ENCODE measurements at regions not wholly inside any gene's neighbourhood (a gene's known extent, or its start where the extent isn't known, plus 50 kb on each side); places are given as distances from the start of the nearest gene placed in this dataset.
A peak's percentile ranks its signal among the peaks of the same experiment; 100 is the strongest.

GRCh38 chr5:81856948-81857928 lies 106.3 kb upstream of the SSBP2 start:
- H3K4me3 ChIP-seq: no peak overlapping the region

GRCh38 chr5:81855591-81855990 lies 104.7 kb upstream of the SSBP2 start:
- H3K27ac ChIP-seq: peak overlapping the region in 6 of 21 experiments; percentile 14 to 66 (median 24)
- no peak overlapping the region for H3K4me3 ChIP-seq

More at GRCh38 chr5:81856948-81857928, 106.3 kb upstream of the SSBP2 start:
- peak overlapping the region in 6 of 21 experiments; percentile 7 to 67 (median 32) for H3K27ac ChIP-seq

- Histone ChIP-seq H3K27ac (peak overlapping the region in 3 of 21 experiments; percentile 14 to 42 (median 30)), H3K4me3 (no peak overlapping the region)
These were observed 104.0 kb upstream of the SSBP2 start for GRCh38 chr5:81854915-81855314.

- no peak overlapping the region for H3K27ac ChIP-seq
- no peak overlapping the region for H3K4me3 ChIP-seq
These were observed 103.6 kb upstream of the SSBP2 start for GRCh38 chr5:81854485-81854884.

- Histone ChIP-seq H3K4me3 (no peak overlapping the region), H3K27ac (peak overlapping the region in 13 of 21 experiments; percentile 35 to 100 (median 91))
These were observed 102.1 kb upstream of the SSBP2 start for GRCh38 chr5:81853030-81853357.

- peak overlapping the region in 20 of 21 experiments; percentile 66 to 100 (median 92) for H3K27ac ChIP-seq
- H3K4me3 ChIP-seq: peak overlapping the region; percentile 21 to 50 (median 41)
These were observed 101.6 kb upstream of the SSBP2 start for GRCh38 chr5:81852291-81853029.

- Histone ChIP-seq H3K27ac (peak overlapping the region; percentile 54 to 100 (median 92)), H3K4me3 (peak overlapping the region; percentile 21 to 50 (median 41))
These were observed 100.7 kb upstream of the SSBP2 start for GRCh38 chr5:81851481-81852178.

GRCh38 chr5:81850501-81851357 lies 99.8 kb upstream of the SSBP2 start:
- H3K4me3 ChIP-seq: peak overlapping the region in 2 of 7 experiments; percentile 33 to 50
- H3K27ac ChIP-seq: peak overlapping the region in 20 of 21 experiments; percentile 77 to 100 (median 92)

- H3K27ac ChIP-seq: peak overlapping the region in 9 of 21 experiments; percentile 9 to 100 (median 92)
- no peak overlapping the region for H3K4me3 ChIP-seq
These were observed 99.0 kb upstream of the SSBP2 start for GRCh38 chr5:81849770-81850367.

GRCh38 chr5:81848362-81848880 lies 97.5 kb upstream of the SSBP2 start:
- peak overlapping the region in 2 of 21 experiments; percentile 3 to 12 for H3K27ac ChIP-seq
- no peak overlapping the region for H3K4me3 ChIP-seq

- H3K27ac ChIP-seq: no peak overlapping the region
These were observed 95.4 kb upstream of the SSBP2 start for GRCh38 chr5:81846301-81846700.

GRCh38 chr5:81843845-81844244 lies 92.9 kb upstream of the SSBP2 start:
- H3K27ac ChIP-seq: no peak overlapping the region

More at GRCh38 chr5:81846301-81846700, 95.4 kb upstream of the SSBP2 start:
- no peak overlapping the region for H3K4me3 ChIP-seq

GRCh38 chr5:81842795-81843398 lies 92.0 kb upstream of the SSBP2 start:
- no peak overlapping the region for H3K27ac ChIP-seq
- no peak overlapping the region for H3K4me3 ChIP-seq

More at GRCh38 chr5:81843845-81844244, 92.9 kb upstream of the SSBP2 start:
- no peak overlapping the region for H3K4me3 ChIP-seq

- H3K27ac ChIP-seq: no peak overlapping the region
- H3K4me3 ChIP-seq: no peak overlapping the region
These were observed 88.1 kb upstream of the SSBP2 start for GRCh38 chr5:81839034-81839433.

GRCh38 chr5:81838307-81838906 lies 87.5 kb upstream of the SSBP2 start:
- Histone ChIP-seq H3K27ac (no peak overlapping the region), H3K4me3 (no peak overlapping the region)

- no peak overlapping the region for H3K27ac ChIP-seq
These were observed 86.9 kb upstream of the SSBP2 start for GRCh38 chr5:81837667-81838306.

GRCh38 chr5:81835814-81836367 lies 85.0 kb upstream of the SSBP2 start:
- Histone ChIP-seq H3K27ac (no peak overlapping the region), H3K4me3 (no peak overlapping the region)

More at GRCh38 chr5:81837667-81838306, 86.9 kb upstream of the SSBP2 start:
- no peak overlapping the region for H3K4me3 ChIP-seq
